Liver (tissue), 8 donors: ENCODE measurements at regions not wholly inside any gene's neighbourhood (a gene's known extent, or its start where the extent isn't known, plus 50 kb on each side); places are given as distances from the start of the nearest gene placed in this dataset.

ENCODE experiments used
- DNase-seq: peaks from one replicate; pipeline ENCODE4 v3.0.0-alpha.2; 2017; ENCODE audit warnings: low spot score
- H3K27ac ChIP-seq, 2 donors: one replicate each; pipeline ENCODE4 v1.7.0; 2013; ENCODE audit warnings: inconsistent platforms in 2 of 2, low read length in 2 of 2, control low read depth in 1 of 2, low read depth in 1 of 2, mild to moderate bottlenecking in 1 of 2
- H3K27me3 ChIP-seq, 4 donors: one replicate each; pipeline versions ENCODE4 v1.6.1 to v1.7.0; 2013; ENCODE audit warnings: low read length in 3 of 4, inconsistent platforms in 1 of 4, mild to moderate bottlenecking in 1 of 4, moderate library complexity in 1 of 4; ENCODE audit not compliant: control insufficient read depth in 4 of 4, insufficient read depth in 4 of 4
- H3K36me3 ChIP-seq, 4 donors: one replicate each; pipeline versions ENCODE4 v1.6.1 to v1.7.0; 2013; ENCODE audit warnings: low read length in 3 of 4, mild to moderate bottlenecking in 3 of 4, low read depth in 1 of 4, moderate library complexity in 1 of 4; ENCODE audit not compliant: control insufficient read depth in 4 of 4, insufficient read depth in 3 of 4
- H3K4me1 ChIP-seq, 4 donors: one replicate each; pipeline versions ENCODE4 v1.6.1 to v1.7.0; 2013; ENCODE audit warnings: low read length in 3 of 4, mild to moderate bottlenecking in 3 of 4, moderate library complexity in 1 of 4; ENCODE audit not compliant: control insufficient read depth in 4 of 4, insufficient read depth in 4 of 4
- H3K4me3 ChIP-seq, 3 donors: one replicate each; pipeline versions ENCODE4 v1.6.1 to v1.7.0; 2013; ENCODE audit warnings: low read length in 3 of 3, control low read depth in 1 of 3, low read depth in 1 of 3, mild to moderate bottlenecking in 1 of 3
- H3K9ac ChIP-seq, 2 donors: one replicate each; pipeline ENCODE4 v1.7.0; 2013; ENCODE audit warnings: low read length in 2 of 2, mild to moderate bottlenecking in 2 of 2, moderate library complexity in 2 of 2, control low read depth in 1 of 2, low read depth in 1 of 2
- H3K9me3 ChIP-seq, 4 donors: one replicate each; pipeline versions ENCODE4 v1.6.1 to v1.7.0; 2013; ENCODE audit warnings: low read length in 3 of 4; ENCODE audit not compliant: control insufficient read depth in 4 of 4
- ATF3 ChIP-seq: IDR thresholded peaks from 2 replicates; pipeline ENCODE4 v1.6.1; 2016; ENCODE audit warnings: antibody characterized with exemption
- CTCF ChIP-seq: fragments of 150-350 bp; IDR thresholded peaks from 2 replicates; pipeline ENCODE4 v1.5.1; 2017; ENCODE audit warnings: improper control_type of control experiment, low read depth, low read length; ENCODE audit not compliant: missing input control
- EGR1 ChIP-seq, 2 donors: IDR thresholded peaks; 2 replicates each; pipeline ENCODE4 v1.6.1; 2016 to 2018; ENCODE audit warnings: antibody characterized with exemption in 2 of 2, low read depth in 2 of 2
- FOXA1 ChIP-seq: IDR thresholded peaks from 2 replicates; pipeline ENCODE4 v1.6.1; 2016; ENCODE audit warnings: antibody characterized with exemption
- FOXA2 ChIP-seq: IDR thresholded peaks from 2 replicates; pipeline ENCODE4 v1.6.1; 2016; ENCODE audit warnings: antibody characterized with exemption
- GABPA ChIP-seq, 2 donors: IDR thresholded peaks in 1 of 2; conservative IDR thresholded peaks in 1 of 2; 2 replicates each; pipeline ENCODE4 v1.6.1; 2016; ENCODE audit warnings: antibody characterized with exemption in 2 of 2, mild to moderate bottlenecking in 1 of 2, moderate library complexity in 1 of 2
- HNF4A ChIP-seq, 2 donors: conservative IDR thresholded peaks; 2 replicates each; pipeline ENCODE4 v1.6.1; 2016; ENCODE audit warnings: antibody characterized with exemption in 2 of 2, mild to moderate bottlenecking in 2 of 2
- HNF4G ChIP-seq: IDR thresholded peaks from 2 replicates; pipeline ENCODE4 v1.6.1; 2016; ENCODE audit warnings: antibody characterized with exemption
- JUND ChIP-seq, 2 donors: IDR thresholded peaks; 2 replicates each; pipeline ENCODE4 v1.6.1; 2016; ENCODE audit warnings: antibody characterized with exemption in 2 of 2
- NR2F2 ChIP-seq: IDR thresholded peaks from 2 replicates; pipeline ENCODE4 v1.6.1; 2016; ENCODE audit warnings: antibody characterized with exemption
- RAD21 ChIP-seq, 2 donors: IDR thresholded peaks; 2 replicates each; pipeline ENCODE4 v1.6.1; 2016; ENCODE audit warnings: antibody characterized with exemption in 2 of 2, mild to moderate bottlenecking in 2 of 2
- REST ChIP-seq: IDR thresholded peaks from 2 replicates; pipeline ENCODE4 v1.6.1; 2016; ENCODE audit warnings: antibody characterized with exemption, mild to moderate bottlenecking
- RXRA ChIP-seq, 2 donors: IDR thresholded peaks; 2 replicates each; pipeline ENCODE4 v1.6.1; 2017 to 2018; ENCODE audit warnings: antibody characterized with exemption in 2 of 2, mild to moderate bottlenecking in 1 of 2
- SP1 ChIP-seq: IDR thresholded peaks from 2 replicates; pipeline ENCODE4 v1.6.1; 2018; ENCODE audit warnings: antibody characterized with exemption, mild to moderate bottlenecking
- TAF1 ChIP-seq: conservative IDR thresholded peaks from 2 replicates; pipeline ENCODE4 v1.6.1; 2016; ENCODE audit warnings: antibody characterized with exemption, mild to moderate bottlenecking
- YY1 ChIP-seq: IDR thresholded peaks from 2 replicates; pipeline ENCODE4 v1.6.1; 2016; ENCODE audit warnings: antibody characterized with exemption, mild to moderate bottlenecking
- WGBS: extraction: QIAGEN DNeasy Blood & Tissue Kit; methylation state at CpG from one replicate; pipeline ENCODE4 v1.1.7; 2013; 5-methylcytosine and 5-hydroxymethylcytosine counted together
- TF ChIP-seq, protein P1 (sequence below): IDR thresholded peaks from 2 replicates; pipeline ENCODE4 v1.6.1; 2016; ENCODE audit warnings: antibody characterized with exemption
- TF ChIP-seq, protein P2 (sequence below): IDR thresholded peaks from 2 replicates; pipeline ENCODE4 v1.6.1; 2016; ENCODE audit warnings: antibody characterized with exemption
- donor health status: healthy.
- donor health status: healthy.
- donor health status: healthy.
- donor health status: healthy.
- donor health status: healthy.

DNA sequence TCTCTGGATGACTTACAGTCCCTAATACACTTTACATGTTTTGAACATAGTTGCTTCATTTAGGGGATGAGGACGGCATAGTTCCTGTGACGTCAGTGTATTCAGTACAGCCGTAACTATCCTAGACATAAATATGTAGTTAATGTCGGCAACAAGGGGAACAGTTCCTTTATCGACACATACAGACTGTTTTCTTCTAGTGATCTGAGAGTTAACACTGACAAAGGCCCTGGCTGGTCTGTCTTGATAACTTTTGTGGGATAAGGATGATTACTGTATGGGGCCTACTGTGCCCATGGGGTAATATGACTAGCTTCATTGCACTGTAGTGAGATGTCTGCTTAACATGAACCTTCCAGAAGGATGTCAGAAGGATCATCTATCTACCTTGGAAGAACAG is 131.2 kb downstream of the ZNF518B start:
- Histone ChIP-seq H3K9me3 (no peaks in the 10 kb centered on the region), H3K36me3 (no peaks in the 10 kb centered on the region), H3K27me3 (no peaks in the 10 kb centered on the region), H3K4me1 (no peaks in the 10 kb centered on the region), H3K9ac (no peak overlapping the region), H3K27ac (no peak overlapping the region), H3K4me3 (no peak overlapping the region)
- DNase-seq: no peak
- TF ChIP-seq HNF4A (conservative IDR thresholded peaks at IDR 0.05) (no peak), TAF1 (no peak), NR2F2 (no peak), CTCF (no peak), EGR1 (IDR thresholded peaks at IDR 0.05; ENCODE audit: low read depth in 2 of 2) (no peak), FOXA2 (no peak), RAD21 (IDR thresholded peaks at IDR 0.05) (no peak), YY1 (no peak), HNF4G (no peak), FOXA1 (no peak)
- TF ChIP-seq, protein P1, sequence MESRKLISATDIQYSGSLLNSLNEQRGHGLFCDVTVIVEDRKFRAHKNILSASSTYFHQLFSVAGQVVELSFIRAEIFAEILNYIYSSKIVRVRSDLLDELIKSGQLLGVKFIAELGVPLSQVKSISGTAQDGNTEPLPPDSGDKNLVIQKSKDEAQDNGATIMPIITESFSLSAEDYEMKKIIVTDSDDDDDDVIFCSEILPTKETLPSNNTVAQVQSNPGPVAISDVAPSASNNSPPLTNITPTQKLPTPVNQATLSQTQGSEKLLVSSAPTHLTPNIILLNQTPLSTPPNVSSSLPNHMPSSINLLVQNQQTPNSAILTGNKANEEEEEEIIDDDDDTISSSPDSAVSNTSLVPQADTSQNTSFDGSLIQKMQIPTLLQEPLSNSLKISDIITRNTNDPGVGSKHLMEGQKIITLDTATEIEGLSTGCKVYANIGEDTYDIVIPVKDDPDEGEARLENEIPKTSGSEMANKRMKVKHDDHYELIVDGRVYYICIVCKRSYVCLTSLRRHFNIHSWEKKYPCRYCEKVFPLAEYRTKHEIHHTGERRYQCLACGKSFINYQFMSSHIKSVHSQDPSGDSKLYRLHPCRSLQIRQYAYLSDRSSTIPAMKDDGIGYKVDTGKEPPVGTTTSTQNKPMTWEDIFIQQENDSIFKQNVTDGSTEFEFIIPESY: no peak
- WGBS: 95% methylated on average over 5 of the region's 5 CpGs

- TF ChIP-seq, protein P1: no peak
- no peak for TF ChIP-seq CTCF
- TF ChIP-seq HNF4A (conservative IDR thresholded peaks at IDR 0.05): no peak
- TF ChIP-seq REST: no peak
- no peak for TF ChIP-seq RAD21 (IDR thresholded peaks at IDR 0.05)
- TF ChIP-seq FOXA1: no peak
- TF ChIP-seq NR2F2: no peak
- TF ChIP-seq TAF1: no peak
- TF ChIP-seq, protein P2, sequence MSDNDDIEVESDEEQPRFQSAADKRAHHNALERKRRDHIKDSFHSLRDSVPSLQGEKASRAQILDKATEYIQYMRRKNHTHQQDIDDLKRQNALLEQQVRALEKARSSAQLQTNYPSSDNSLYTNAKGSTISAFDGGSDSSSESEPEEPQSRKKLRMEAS: no peak
- TF ChIP-seq EGR1 (IDR thresholded peaks at IDR 0.05; ENCODE audit: low read depth in 2 of 2): no peak
- TF ChIP-seq HNF4G: no peak
- TF ChIP-seq RXRA (IDR thresholded peaks at IDR 0.05): no peak
- TF ChIP-seq GABPA (IDR thresholded peaks at IDR 0.05 in 1 of 2, conservative IDR thresholded peaks at IDR 0.05 in 1 of 2): no peak
- no peak for TF ChIP-seq ATF3
- no peak for TF ChIP-seq JUND (IDR thresholded peaks at IDR 0.05)
- TF ChIP-seq SP1: no peak
- TF ChIP-seq FOXA2: no peak
- no peak for TF ChIP-seq YY1
- Histone ChIP-seq H3K36me3 (no peaks in the 10 kb centered on the region), H3K4me3 (no peak overlapping the region), H3K27ac (no peak overlapping the region), H3K9me3 (no peaks in the 10 kb centered on the region), H3K4me1 (no peaks in the 10 kb centered on the region), H3K9ac (no peak overlapping the region), H3K27me3 (no peaks in the 10 kb centered on the region)
- DNase-seq: no peak
- WGBS: 65% methylated on average over 2 of the region's 2 CpGs
Measured at GRCh38 chr4:10321931-10322330, 135.3 kb downstream of the ZNF518B start.
